ENCODE measurements at regions not wholly inside any gene's neighbourhood (a gene's known extent, or its start where the extent isn't known, plus 50 kb on each side); places are given as distances from the start of the nearest gene placed in this dataset.

GRCh38 chr5:88116396-88116795 is 152.2 kb downstream of the TMEM161B start:
- Mint-ChIP-seq H3K27me3 (peaks cover 25 to 36% of the 10 kb centered on the region in 2 donors), H3K27ac (no peak overlapping the region), H3K9me3 (peaks cover 0 to 1% (median 0%) of the 10 kb centered on the region in 3 donors), H3K36me3 (no peaks in the 10 kb centered on the region), H3K4me3 (no peak overlapping the region), H3K4me1 (no peaks in the 10 kb centered on the region)
- Histone ChIP-seq H3K9me3 (no peaks in the 10 kb centered on the region), H3K4me3 (ENCODE audit: control insufficient read depth in 1 of 2, extremely low read depth in 1 of 2, low read length in 1 of 2) (no peak overlapping the region), H3K27ac (ENCODE audit: low read length) (no peak overlapping the region), H3K36me3 (ENCODE audit: control insufficient read depth in 2 of 2, extremely low read depth in 1 of 2, insufficient read depth in 1 of 2, low read length in 1 of 2) (no peaks in the 10 kb centered on the region), H3K27me3 (replicated peaks in 1 of 2; ENCODE audit: control insufficient read depth in 2 of 2, extremely low read depth in 1 of 2, insufficient read depth in 2 of 2, low read length in 1 of 2) (peaks cover 0 to 10% of the 10 kb centered on the region in 2 experiments), H3K4me1 (ENCODE audit: control insufficient read depth in 1 of 2, extremely low read depth in 1 of 2, insufficient read depth in 2 of 2, low read length in 2 of 2) (no peaks in the 10 kb centered on the region)
- CTCF ChIA-PET = interaction anchor here in 1 of 2 donors (1.5 kb wide), 1 partner anchor 574 kb away, joined by 3 read pairs; no protein-coding TSS in a partner anchor
- ATAC-seq (replicated peaks in 1 of 4) (no peak), DNase-seq (no peak)
- POLR2A ChIA-PET = no interaction called here

DNA sequence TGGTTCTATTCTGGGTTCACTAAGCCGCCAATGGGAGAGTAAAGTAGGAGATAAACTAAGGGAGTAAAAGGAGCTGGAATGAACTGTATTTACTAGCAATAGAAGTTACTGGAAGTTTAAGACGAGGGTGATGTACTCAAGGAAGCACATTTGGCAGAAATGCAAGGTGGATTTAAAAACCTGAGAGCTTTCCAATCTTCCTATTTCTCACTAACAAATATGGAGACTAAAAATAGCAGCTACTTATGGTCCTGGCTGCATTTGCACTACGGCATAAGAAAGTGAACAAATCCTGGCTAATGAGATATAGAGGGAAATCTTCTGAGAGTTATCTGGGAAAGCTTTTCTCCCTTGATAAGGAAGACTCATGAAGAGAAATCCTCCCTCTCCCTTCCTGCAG is 153.4 kb downstream of the TMEM161B start:
- Histone ChIP-seq H3K27me3 (replicated peaks in 1 of 2; ENCODE audit: control insufficient read depth in 2 of 2, extremely low read depth in 1 of 2, insufficient read depth in 2 of 2, low read length in 1 of 2) (peaks cover 0 to 4% of the 10 kb centered on the region in 2 experiments), H3K27ac (ENCODE audit: low read length) (no peak overlapping the region), H3K9me3 (no peaks in the 10 kb centered on the region), H3K4me1 (ENCODE audit: control insufficient read depth in 1 of 2, extremely low read depth in 1 of 2, insufficient read depth in 2 of 2, low read length in 2 of 2) (no peaks in the 10 kb centered on the region), H3K36me3 (ENCODE audit: control insufficient read depth in 2 of 2, extremely low read depth in 1 of 2, insufficient read depth in 1 of 2, low read length in 1 of 2) (no peaks in the 10 kb centered on the region), H3K4me3 (ENCODE audit: control insufficient read depth in 1 of 2, extremely low read depth in 1 of 2, low read length in 1 of 2) (no peak overlapping the region)
- no peak for ATAC-seq (replicated peaks in 1 of 4)
- no peak overlapping the region for H3K4me3 Mint-ChIP-seq
- ChIA-PET CTCF (no interaction called here), POLR2A (no interaction called here)
- H3K4me1 Mint-ChIP-seq = no peaks in the 10 kb centered on the region
- no peaks in the 10 kb centered on the region for H3K9me3 Mint-ChIP-seq
- H3K27me3 Mint-ChIP-seq = peaks cover 20 to 27% of the 10 kb centered on the region in 2 donors
- no peaks in the 10 kb centered on the region for H3K36me3 Mint-ChIP-seq
- WGBS (ENCODE audit: insufficient coverage) = 83% methylated on average over 1 of the region's 3 CpGs
- no peak for DNase-seq
- H3K27ac Mint-ChIP-seq = no peak overlapping the region

DNA sequence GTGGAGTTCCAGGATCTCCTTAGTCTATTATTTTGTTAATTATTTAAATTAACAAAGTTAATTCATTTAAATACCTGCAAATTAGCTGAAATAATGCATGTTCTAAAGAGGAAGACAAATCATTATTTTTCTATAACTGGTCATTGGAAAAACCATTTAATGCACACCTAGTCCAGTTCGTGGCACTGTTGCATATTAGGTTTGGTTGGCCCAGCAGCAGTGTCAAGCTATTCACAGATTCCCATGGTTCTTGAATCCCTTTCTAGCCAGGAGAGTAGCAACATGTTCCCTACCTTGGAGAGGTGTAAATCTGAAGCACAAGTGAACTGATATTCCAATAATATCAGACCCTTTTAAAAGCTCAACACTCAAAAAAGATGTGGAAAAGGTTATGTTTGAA is 155.2 kb downstream of the TMEM161B start:
- no peaks in the 10 kb centered on the region for H3K36me3 Mint-ChIP-seq
- no peak overlapping the region for H3K27ac Mint-ChIP-seq
- Histone ChIP-seq H3K4me1 (ENCODE audit: control insufficient read depth in 1 of 2, extremely low read depth in 1 of 2, insufficient read depth in 2 of 2, low read length in 2 of 2) (no peaks in the 10 kb centered on the region), H3K9me3 (no peaks in the 10 kb centered on the region), H3K27ac (ENCODE audit: low read length) (no peak overlapping the region), H3K36me3 (ENCODE audit: control insufficient read depth in 2 of 2, extremely low read depth in 1 of 2, insufficient read depth in 1 of 2, low read length in 1 of 2) (no peaks in the 10 kb centered on the region), H3K4me3 (ENCODE audit: control insufficient read depth in 1 of 2, extremely low read depth in 1 of 2, low read length in 1 of 2) (no peak overlapping the region), H3K27me3 (replicated peaks in 1 of 2; ENCODE audit: control insufficient read depth in 2 of 2, extremely low read depth in 1 of 2, insufficient read depth in 2 of 2, low read length in 1 of 2) (no peaks in the 10 kb centered on the region)
- no CpG with 5 or more reads among the region's 1 CpG for WGBS (ENCODE audit: insufficient coverage)
- H3K4me1 Mint-ChIP-seq = no peaks in the 10 kb centered on the region
- ChIA-PET POLR2A (no interaction called here), CTCF (no interaction called here)
- ATAC-seq (replicated peaks in 1 of 4) (no peak), DNase-seq (no peak)
- no peaks in the 10 kb centered on the region for H3K9me3 Mint-ChIP-seq
- no peak overlapping the region for H3K4me3 Mint-ChIP-seq
- peaks cover 8 to 18% of the 10 kb centered on the region in 2 donors for H3K27me3 Mint-ChIP-seq

GRCh38 chr5:88109818-88110217 is 158.8 kb downstream of the TMEM161B start:
- H3K9me3 ChIP-seq = no peaks in the 10 kb centered on the region
- DNase-seq (no peak), ATAC-seq (replicated peaks in 1 of 4) (no peak)
- H3K4me1 ChIP-seq (ENCODE audit: control insufficient read depth in 1 of 2, extremely low read depth in 1 of 2, insufficient read depth in 2 of 2, low read length in 2 of 2) = no peaks in the 10 kb centered on the region
- POLR2A ChIA-PET = no interaction called here
- H3K36me3 ChIP-seq (ENCODE audit: control insufficient read depth in 2 of 2, extremely low read depth in 1 of 2, insufficient read depth in 1 of 2, low read length in 1 of 2) = no peaks in the 10 kb centered on the region
- H3K27me3 ChIP-seq (replicated peaks in 1 of 2; ENCODE audit: control insufficient read depth in 2 of 2, extremely low read depth in 1 of 2, insufficient read depth in 2 of 2, low read length in 1 of 2) = no peaks in the 10 kb centered on the region
- no peaks in the 10 kb centered on the region for H3K9me3 Mint-ChIP-seq
- CTCF ChIA-PET = interaction anchor here in 1 of 2 donors (0.6 kb wide), 1 partner anchor 415 kb away, joined by 4 read pairs; no protein-coding TSS in a partner anchor
- H3K4me1 Mint-ChIP-seq = no peaks in the 10 kb centered on the region
- WGBS (ENCODE audit: insufficient coverage) = 91% methylated on average over 4 of the region's 5 CpGs
- H3K4me3 Mint-ChIP-seq = no peak overlapping the region
- H3K4me3 ChIP-seq (ENCODE audit: control insufficient read depth in 1 of 2, extremely low read depth in 1 of 2, low read length in 1 of 2) = no peak overlapping the region
- no peak overlapping the region for H3K27ac ChIP-seq (ENCODE audit: low read length)
- H3K36me3 Mint-ChIP-seq = no peaks in the 10 kb centered on the region
- H3K27me3 Mint-ChIP-seq = peaks cover 2 to 9% of the 10 kb centered on the region in 2 donors
- H3K27ac Mint-ChIP-seq = no peak overlapping the region

DNA sequence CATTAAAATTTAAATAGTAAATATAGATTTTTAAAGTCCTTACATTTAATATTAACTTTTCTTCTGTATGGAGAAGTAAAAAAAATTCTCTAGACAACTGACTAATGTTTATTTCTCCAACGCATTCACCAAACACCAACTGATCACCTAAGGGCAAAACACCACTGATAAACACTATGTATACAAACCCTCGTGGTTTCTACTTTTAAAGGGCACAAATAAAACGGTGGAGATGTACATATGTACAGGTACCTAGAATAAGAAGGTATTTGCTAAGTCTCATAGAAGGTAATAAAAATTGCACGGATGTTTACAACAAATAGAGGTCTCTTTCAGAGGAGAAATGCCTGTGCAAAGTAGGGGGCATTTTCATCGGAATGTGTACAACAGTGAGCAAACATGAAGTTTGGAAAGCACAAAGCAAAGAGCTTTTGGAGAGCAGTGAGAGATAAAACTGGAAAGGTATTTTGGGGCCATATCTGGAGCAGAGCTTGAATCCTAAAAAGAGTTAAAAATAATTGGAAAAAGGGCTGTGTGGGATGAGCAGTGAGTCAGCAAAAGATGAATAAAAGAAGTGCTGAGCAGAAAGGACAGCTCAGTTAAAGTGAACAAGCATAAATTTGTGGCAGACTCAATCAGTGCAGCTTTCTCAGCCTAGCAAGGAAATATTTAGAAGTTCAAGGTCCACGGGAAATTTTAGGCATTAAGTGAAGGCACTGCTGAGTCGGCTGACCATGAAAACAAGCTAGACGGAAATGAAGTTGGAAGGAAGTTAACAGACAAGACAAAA is 160.0 kb downstream of the TMEM161B start:
- H3K27me3 Mint-ChIP-seq = peaks cover 6 to 13% of the 10 kb centered on the region in 2 donors
- no peak for ATAC-seq (replicated peaks in 1 of 4)
- Histone ChIP-seq H3K27me3 (replicated peaks in 1 of 2; ENCODE audit: control insufficient read depth in 2 of 2, extremely low read depth in 1 of 2, insufficient read depth in 2 of 2, low read length in 1 of 2) (no peaks in the 10 kb centered on the region), H3K4me3 (ENCODE audit: control insufficient read depth in 1 of 2, extremely low read depth in 1 of 2, low read length in 1 of 2) (no peak overlapping the region), H3K4me1 (ENCODE audit: control insufficient read depth in 1 of 2, extremely low read depth in 1 of 2, insufficient read depth in 2 of 2, low read length in 2 of 2) (no peaks in the 10 kb centered on the region), H3K27ac (ENCODE audit: low read length) (no peak overlapping the region), H3K9me3 (no peaks in the 10 kb centered on the region), H3K36me3 (ENCODE audit: control insufficient read depth in 2 of 2, extremely low read depth in 1 of 2, insufficient read depth in 1 of 2, low read length in 1 of 2) (no peaks in the 10 kb centered on the region)
- POLR2A ChIA-PET = no interaction called here
- WGBS (ENCODE audit: insufficient coverage) = 89% methylated on average over 6 of the region's 8 CpGs
- no peaks in the 10 kb centered on the region for H3K36me3 Mint-ChIP-seq
- CTCF ChIA-PET = interaction anchor here in 1 of 2 donors (0.6 kb wide), 1 partner anchor 11 kb away, joined by 4 read pairs; no protein-coding TSS in a partner anchor
- H3K4me1 Mint-ChIP-seq = no peaks in the 10 kb centered on the region
- H3K4me3 Mint-ChIP-seq = no peak overlapping the region
- H3K27ac Mint-ChIP-seq = no peak overlapping the region
- H3K9me3 Mint-ChIP-seq = peaks cover 0 to 2% (median 0%) of the 10 kb centered on the region in 3 donors
- DNase-seq = no peak

- H3K9me3 Mint-ChIP-seq = no peaks in the 10 kb centered on the region
- no peak overlapping the region for H3K27ac Mint-ChIP-seq
- Histone ChIP-seq H3K27ac (ENCODE audit: low read length) (no peak overlapping the region), H3K4me3 (ENCODE audit: control insufficient read depth in 1 of 2, extremely low read depth in 1 of 2, low read length in 1 of 2) (no peak overlapping the region), H3K9me3 (no peaks in the 10 kb centered on the region), H3K27me3 (replicated peaks in 1 of 2; ENCODE audit: control insufficient read depth in 2 of 2, extremely low read depth in 1 of 2, insufficient read depth in 2 of 2, low read length in 1 of 2) (no peaks in the 10 kb centered on the region), H3K4me1 (ENCODE audit: control insufficient read depth in 1 of 2, extremely low read depth in 1 of 2, insufficient read depth in 2 of 2, low read length in 2 of 2) (no peaks in the 10 kb centered on the region), H3K36me3 (ENCODE audit: control insufficient read depth in 2 of 2, extremely low read depth in 1 of 2, insufficient read depth in 1 of 2, low read length in 1 of 2) (no peaks in the 10 kb centered on the region)
- peaks cover 0 to 4% of the 10 kb centered on the region in 2 donors for H3K27me3 Mint-ChIP-seq
- H3K4me3 Mint-ChIP-seq = no peak overlapping the region
- DNase-seq (no peak), ATAC-seq (replicated peaks in 1 of 4) (no peak)
- CTCF ChIA-PET = no interaction called here
- POLR2A ChIA-PET = no interaction called here
- 0% methylated on average over 1 of the region's 2 CpGs for WGBS (ENCODE audit: insufficient coverage)
- no peaks in the 10 kb centered on the region for H3K36me3 Mint-ChIP-seq
- H3K4me1 Mint-ChIP-seq = no peaks in the 10 kb centered on the region
These were observed 173.6 kb downstream of the TMEM161B start for GRCh38 chr5:88094906-88095496.
